ENCODE measurements at regions not wholly inside any gene's neighbourhood (a gene's known extent, or its start where the extent isn't known, plus 50 kb on each side); places are given as distances from the start of the nearest gene placed in this dataset.
A peak's percentile ranks its signal among the peaks of the same experiment; 100 is the strongest.

DNA sequence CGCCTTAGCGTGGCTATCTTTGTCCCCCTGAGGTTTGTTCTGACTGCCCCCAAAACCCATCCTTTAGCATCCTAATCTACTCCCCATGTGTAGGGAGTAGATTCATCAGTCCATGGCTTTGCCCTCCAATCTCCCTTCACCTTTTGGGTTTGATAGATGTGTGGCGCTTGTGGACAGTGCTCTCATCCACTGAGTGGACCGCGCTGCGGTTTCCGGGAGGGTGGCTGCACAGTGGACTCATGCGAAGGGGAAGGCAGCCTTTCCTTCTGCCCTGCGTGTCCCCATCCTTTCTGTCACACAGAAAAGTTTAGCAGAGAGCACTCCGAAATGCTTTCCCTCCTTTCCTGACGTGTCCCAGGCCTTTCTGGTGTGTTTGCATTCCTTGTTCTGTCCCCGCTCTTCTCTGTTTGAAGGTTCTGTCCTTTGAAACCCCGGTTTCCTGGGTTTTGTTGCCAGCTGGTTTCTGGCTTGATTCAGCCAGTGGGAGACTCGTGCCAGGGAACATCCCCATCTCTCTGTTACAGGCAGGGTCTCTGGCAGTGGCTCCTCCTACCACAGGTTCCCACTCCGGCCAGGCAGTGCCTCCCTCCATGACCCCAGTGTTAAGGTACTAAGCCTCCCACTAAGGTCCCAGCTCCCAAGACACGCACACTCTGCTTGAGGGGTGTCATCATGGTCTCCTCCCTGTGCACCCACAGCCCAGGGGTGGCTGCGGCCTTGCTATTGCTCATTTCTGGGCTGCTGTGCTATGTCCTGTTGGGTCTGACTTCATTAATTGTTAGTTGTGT, 547.7 kb upstream of the DPP6 start:
- no peaks in the 10 kb centered on the region for H3K4me1 ChIP-seq (ENCODE audit: control insufficient read depth in 2 of 2, insufficient read depth in 1 of 2, low read depth in 1 of 2, low read length in 2 of 2)
- H3K36me3 ChIP-seq (replicated peaks in 1 of 2; ENCODE audit: control insufficient read depth in 2 of 2, insufficient read depth in 2 of 2, low read length in 2 of 2), result no peaks in the 10 kb centered on the region
- H2AK5ac ChIP-seq (ENCODE audit: low read depth, low read length), result peak overlapping the region; percentile 61
- H4K91ac ChIP-seq (ENCODE audit: low read depth, low read length, poor library complexity), result no peak overlapping the region
- H2BK5ac ChIP-seq (ENCODE audit: low read length), result peak overlapping the region; percentile 53
- no peaks in the 10 kb centered on the region for H3K9me3 ChIP-seq (replicated peaks in 1 of 2; ENCODE audit: control insufficient read depth in 2 of 2, insufficient read depth in 1 of 2, low read depth in 1 of 2, low read length in 2 of 2)
- H3K27me3 ChIP-seq (ENCODE audit: control insufficient read depth in 3 of 3, insufficient read depth in 3 of 3, low read depth in 1 of 3, low read length in 3 of 3), result no peaks in the 10 kb centered on the region
- H3K4ac ChIP-seq (ENCODE audit: low read length), result no peak overlapping the region
- H2AFZ ChIP-seq (ENCODE audit: low read length), result no peak overlapping the region
- no peak overlapping the region for H2BK12ac ChIP-seq (ENCODE audit: low read length)
- no peak overlapping the region for H4K8ac ChIP-seq (ENCODE audit: low read depth, low read length)
- H2BK120ac ChIP-seq (ENCODE audit: low read depth, low read length), result no peak overlapping the region
- H3K9ac ChIP-seq (ENCODE audit: low read depth, low read length, poor library complexity), result no peak overlapping the region
- no peak overlapping the region for H3K4me3 ChIP-seq (ENCODE audit: low read length in 2 of 2)
- DNase-seq (ENCODE audit: low spot score), result no peak
- H3K18ac ChIP-seq (ENCODE audit: low read length), result peak overlapping the region; percentile 80
- no CpG with 5 or more reads among the region's 17 CpGs for WGBS, 2 donors (ENCODE audit: extremely low coverage in 2 of 2, insufficient read length in 2 of 2, insufficient replicate concordance in 1 of 2)
- peak overlapping the region; percentile 55 for H3K23ac ChIP-seq (ENCODE audit: low read depth, low read length, poor library complexity)
- H3K14ac ChIP-seq (ENCODE audit: low read length), result no peak overlapping the region
- no peak overlapping the region for H3K27ac ChIP-seq (replicated peaks; ENCODE audit: low read length)
- H3K4me2 ChIP-seq (ENCODE audit: insufficient read depth, low read length, poor library complexity, severe bottlenecking), result no peak overlapping the region
- H3K79me1 ChIP-seq (ENCODE audit: low read depth, low read length), result no peaks in the 10 kb centered on the region
- no peak overlapping the region for H2BK15ac ChIP-seq (ENCODE audit: low read length)

DNA sequence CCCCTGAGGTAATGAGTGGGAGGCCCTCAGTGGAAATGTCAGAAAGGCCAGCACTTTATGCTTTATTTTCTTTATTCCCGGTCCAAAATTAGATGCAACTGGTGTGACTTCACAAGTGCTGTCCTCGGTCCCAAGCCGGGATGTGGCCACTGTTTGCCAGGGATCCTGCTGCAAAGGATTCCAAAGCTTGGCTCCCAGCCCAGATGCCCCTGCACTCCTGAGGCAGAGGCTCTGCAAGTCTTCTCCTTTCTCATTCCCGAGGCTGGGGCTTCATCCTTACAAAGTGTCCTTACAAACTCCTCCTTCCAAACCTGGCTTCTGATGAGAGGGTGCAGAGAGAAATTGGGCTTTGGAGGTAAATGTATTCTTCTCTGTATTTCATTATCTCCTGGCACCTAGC, 544.3 kb upstream of the DPP6 start:
- H3K4ac ChIP-seq (ENCODE audit: low read length), result no peak overlapping the region
- DNase-seq (ENCODE audit: low spot score), result no peak
- no peak overlapping the region for H2BK120ac ChIP-seq (ENCODE audit: low read depth, low read length)
- H3K23ac ChIP-seq (ENCODE audit: low read depth, low read length, poor library complexity), result no peak overlapping the region
- H4K91ac ChIP-seq (ENCODE audit: low read depth, low read length, poor library complexity), result no peak overlapping the region
- H3K9me3 ChIP-seq (replicated peaks in 1 of 2; ENCODE audit: control insufficient read depth in 2 of 2, insufficient read depth in 1 of 2, low read depth in 1 of 2, low read length in 2 of 2), result no peaks in the 10 kb centered on the region
- no peak overlapping the region for H2BK12ac ChIP-seq (ENCODE audit: low read length)
- H2AFZ ChIP-seq (ENCODE audit: low read length), result no peak overlapping the region
- H3K14ac ChIP-seq (ENCODE audit: low read length), result no peak overlapping the region
- no peaks in the 10 kb centered on the region for H3K79me1 ChIP-seq (ENCODE audit: low read depth, low read length)
- no peak overlapping the region for H3K4me3 ChIP-seq (ENCODE audit: low read length in 2 of 2)
- no peaks in the 10 kb centered on the region for H3K27me3 ChIP-seq (ENCODE audit: control insufficient read depth in 3 of 3, insufficient read depth in 3 of 3, low read depth in 1 of 3, low read length in 3 of 3)
- H3K27ac ChIP-seq (replicated peaks; ENCODE audit: low read length), result no peak overlapping the region
- H3K36me3 ChIP-seq (replicated peaks in 1 of 2; ENCODE audit: control insufficient read depth in 2 of 2, insufficient read depth in 2 of 2, low read length in 2 of 2), result no peaks in the 10 kb centered on the region
- no peak overlapping the region for H3K4me2 ChIP-seq (ENCODE audit: insufficient read depth, low read length, poor library complexity, severe bottlenecking)
- H2BK15ac ChIP-seq (ENCODE audit: low read length), result no peak overlapping the region
- no peak overlapping the region for H2AK5ac ChIP-seq (ENCODE audit: low read depth, low read length)
- H3K4me1 ChIP-seq (ENCODE audit: control insufficient read depth in 2 of 2, insufficient read depth in 1 of 2, low read depth in 1 of 2, low read length in 2 of 2), result no peaks in the 10 kb centered on the region
- no CpG with 5 or more reads among the region's 4 CpGs for WGBS, 2 donors (ENCODE audit: extremely low coverage in 2 of 2, insufficient read length in 2 of 2, insufficient replicate concordance in 1 of 2)
- no peak overlapping the region for H4K8ac ChIP-seq (ENCODE audit: low read depth, low read length)
- no peak overlapping the region for H3K18ac ChIP-seq (ENCODE audit: low read length)
- H3K9ac ChIP-seq (ENCODE audit: low read depth, low read length, poor library complexity), result no peak overlapping the region
- no peak overlapping the region for H2BK5ac ChIP-seq (ENCODE audit: low read length)

DNA sequence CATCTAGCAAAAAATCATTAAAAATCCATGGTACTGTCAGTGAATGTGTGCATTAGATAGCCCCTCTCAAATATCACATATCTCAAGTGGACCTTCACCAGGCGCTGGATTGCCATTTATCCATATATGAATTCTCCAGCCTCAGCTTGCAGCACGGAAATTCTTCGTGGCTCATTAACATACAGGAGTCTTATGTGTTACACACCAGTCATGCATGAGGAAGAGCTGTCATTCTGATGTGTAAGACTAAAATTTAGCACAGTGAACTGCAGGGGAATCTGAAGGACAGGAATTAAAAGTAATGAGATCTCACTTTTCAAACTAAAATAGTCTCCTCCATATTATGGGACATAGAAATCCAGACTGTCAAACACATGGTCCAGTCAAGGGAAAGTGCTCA, 542.4 kb upstream of the DPP6 start:
- H3K4me1 ChIP-seq (ENCODE audit: control insufficient read depth in 2 of 2, insufficient read depth in 1 of 2, low read depth in 1 of 2, low read length in 2 of 2), result no peaks in the 10 kb centered on the region
- H3K27ac ChIP-seq (replicated peaks; ENCODE audit: low read length), result no peak overlapping the region
- H2BK15ac ChIP-seq (ENCODE audit: low read length), result no peak overlapping the region
- no peaks in the 10 kb centered on the region for H3K79me1 ChIP-seq (ENCODE audit: low read depth, low read length)
- no peak overlapping the region for H3K9ac ChIP-seq (ENCODE audit: low read depth, low read length, poor library complexity)
- H3K9me3 ChIP-seq (replicated peaks in 1 of 2; ENCODE audit: control insufficient read depth in 2 of 2, insufficient read depth in 1 of 2, low read depth in 1 of 2, low read length in 2 of 2), result no peaks in the 10 kb centered on the region
- no peaks in the 10 kb centered on the region for H3K36me3 ChIP-seq (replicated peaks in 1 of 2; ENCODE audit: control insufficient read depth in 2 of 2, insufficient read depth in 2 of 2, low read length in 2 of 2)
- H4K8ac ChIP-seq (ENCODE audit: low read depth, low read length), result no peak overlapping the region
- WGBS, 2 donors (ENCODE audit: extremely low coverage in 2 of 2, insufficient read length in 2 of 2, insufficient replicate concordance in 1 of 2), result no CpG with 5 or more reads among the region's 3 CpGs
- H2AFZ ChIP-seq (ENCODE audit: low read length), result no peak overlapping the region
- no peak overlapping the region for H2BK5ac ChIP-seq (ENCODE audit: low read length)
- H3K14ac ChIP-seq (ENCODE audit: low read length), result no peak overlapping the region
- no peak overlapping the region for H3K4ac ChIP-seq (ENCODE audit: low read length)
- no peak overlapping the region for H3K23ac ChIP-seq (ENCODE audit: low read depth, low read length, poor library complexity)
- no peak overlapping the region for H3K4me3 ChIP-seq (ENCODE audit: low read length in 2 of 2)
- no peaks in the 10 kb centered on the region for H3K27me3 ChIP-seq (ENCODE audit: control insufficient read depth in 3 of 3, insufficient read depth in 3 of 3, low read depth in 1 of 3, low read length in 3 of 3)
- H2BK120ac ChIP-seq (ENCODE audit: low read depth, low read length), result no peak overlapping the region
- H4K91ac ChIP-seq (ENCODE audit: low read depth, low read length, poor library complexity), result no peak overlapping the region
- no peak overlapping the region for H2AK5ac ChIP-seq (ENCODE audit: low read depth, low read length)
- no peak overlapping the region for H3K18ac ChIP-seq (ENCODE audit: low read length)
- H2BK12ac ChIP-seq (ENCODE audit: low read length), result no peak overlapping the region
- no peak for DNase-seq (ENCODE audit: low spot score)
- no peak overlapping the region for H3K4me2 ChIP-seq (ENCODE audit: insufficient read depth, low read length, poor library complexity, severe bottlenecking)

DNA sequence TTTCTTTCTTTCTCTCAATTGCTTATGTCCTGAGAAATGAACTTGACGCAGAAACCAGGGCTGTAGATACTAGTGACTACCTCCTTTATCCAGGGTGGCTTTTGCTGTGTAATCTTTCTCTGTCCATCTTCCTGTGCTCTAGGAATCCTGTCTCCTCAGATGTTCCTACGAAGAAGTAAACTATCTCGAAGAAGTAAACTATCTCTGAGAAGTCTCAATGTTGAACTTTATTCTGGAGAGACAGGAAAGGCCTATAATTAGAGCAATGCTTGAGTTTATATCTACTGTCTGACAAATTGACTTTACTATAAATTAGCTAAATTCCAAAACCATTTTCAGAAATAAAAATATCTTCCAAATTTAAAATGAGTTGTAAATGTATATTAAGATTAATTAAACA, 541.5 kb upstream of the DPP6 start:
- Histone ChIP-seq H4K8ac (ENCODE audit: low read depth, low read length) (no peak overlapping the region), H2AK5ac (ENCODE audit: low read depth, low read length) (no peak overlapping the region), H3K9me3 (replicated peaks in 1 of 2; ENCODE audit: control insufficient read depth in 2 of 2, insufficient read depth in 1 of 2, low read depth in 1 of 2, low read length in 2 of 2) (no peaks in the 10 kb centered on the region), H3K4me1 (ENCODE audit: control insufficient read depth in 2 of 2, insufficient read depth in 1 of 2, low read depth in 1 of 2, low read length in 2 of 2) (no peaks in the 10 kb centered on the region), H3K79me1 (ENCODE audit: low read depth, low read length) (no peaks in the 10 kb centered on the region), H3K4ac (ENCODE audit: low read length) (no peak overlapping the region), H4K91ac (ENCODE audit: low read depth, low read length, poor library complexity) (no peak overlapping the region), H2BK120ac (ENCODE audit: low read depth, low read length) (no peak overlapping the region), H2BK12ac (ENCODE audit: low read length) (no peak overlapping the region), H3K14ac (ENCODE audit: low read length) (no peak overlapping the region), H3K4me2 (ENCODE audit: insufficient read depth, low read length, poor library complexity, severe bottlenecking) (no peak overlapping the region), H3K36me3 (replicated peaks in 1 of 2; ENCODE audit: control insufficient read depth in 2 of 2, insufficient read depth in 2 of 2, low read length in 2 of 2) (no peaks in the 10 kb centered on the region), H3K9ac (ENCODE audit: low read depth, low read length, poor library complexity) (no peak overlapping the region), H2BK5ac (ENCODE audit: low read length) (no peak overlapping the region), H3K18ac (ENCODE audit: low read length) (no peak overlapping the region), H3K27ac (replicated peaks; ENCODE audit: low read length) (no peak overlapping the region), H2AFZ (ENCODE audit: low read length) (no peak overlapping the region), H3K23ac (ENCODE audit: low read depth, low read length, poor library complexity) (no peak overlapping the region), H3K4me3 (ENCODE audit: low read length in 2 of 2) (no peak overlapping the region), H2BK15ac (ENCODE audit: low read length) (no peak overlapping the region), H3K27me3 (ENCODE audit: control insufficient read depth in 3 of 3, insufficient read depth in 3 of 3, low read depth in 1 of 3, low read length in 3 of 3) (no peaks in the 10 kb centered on the region)
- WGBS, 2 donors (ENCODE audit: extremely low coverage in 2 of 2, insufficient read length in 2 of 2, insufficient replicate concordance in 1 of 2), result no CpG with 5 or more reads among the region's 3 CpGs
- no peak for DNase-seq (ENCODE audit: low spot score)

Measured in neuronal stem cell (in vitro differentiated cells).